NCI-H82 (cell line): ENCODE measurements at regions not wholly inside any gene's neighbourhood (a gene's known extent, or its start where the extent isn't known, plus 50 kb on each side); places are given as distances from the start of the nearest gene placed in this dataset.

Source experiments
- DNase-seq: peaks from one replicate; lab custom pipeline; 2025; lab: John Stamatoyannopoulos, UW

- DNase-seq = no peak
These were observed 152.9 kb downstream of the EFNB2 start for GRCh38 chr13:106382534-106382933.

GRCh38 chr13:106381091-106381490 lies 154.4 kb downstream of the EFNB2 start:
- peak; percentile 19 for DNase-seq

GRCh38 chr13:106377931-106378662 lies 157.4 kb downstream of the EFNB2 start:
- DNase-seq = no peak

- DNase-seq = no peak
These were observed 158.1 kb downstream of the EFNB2 start for GRCh38 chr13:106377341-106377740.

- DNase-seq = no peak
These were observed 158.9 kb downstream of the EFNB2 start for GRCh38 chr13:106376401-106377112.

- no peak for DNase-seq
These were observed 160.4 kb downstream of the EFNB2 start for GRCh38 chr13:106375085-106375484.

- DNase-seq = no peak
These were observed 160.8 kb downstream of the EFNB2 start for GRCh38 chr13:106374631-106375030.

- DNase-seq = no peak
These were observed 161.4 kb downstream of the EFNB2 start for GRCh38 chr13:106373989-106374572.

GRCh38 chr13:106373304-106373988 lies 162.0 kb downstream of the EFNB2 start:
- DNase-seq = peak; percentile 90

- no peak for DNase-seq
These were observed 163.0 kb downstream of the EFNB2 start for GRCh38 chr13:106372199-106373155.

GRCh38 chr13:106371024-106371423 lies 164.4 kb downstream of the EFNB2 start:
- no peak for DNase-seq

GRCh38 chr13:106369858-106370257 lies 165.6 kb downstream of the EFNB2 start:
- DNase-seq = no peak

- peak; percentile 48 for DNase-seq
These were observed 166.4 kb downstream of the EFNB2 start for GRCh38 chr13:106369091-106369490.

- no peak for DNase-seq
These were observed 168.0 kb downstream of the EFNB2 start for GRCh38 chr13:106367361-106367971.

- no peak for DNase-seq
These were observed 172.8 kb downstream of the EFNB2 start for GRCh38 chr13:106362707-106363106.

GRCh38 chr13:106361621-106362020 lies 173.8 kb downstream of the EFNB2 start:
- no peak for DNase-seq

GRCh38 chr13:106357198-106357597 lies 178.3 kb downstream of the EFNB2 start:
- no peak for DNase-seq

- DNase-seq = no peak
These were observed 179.6 kb downstream of the EFNB2 start for GRCh38 chr13:106355866-106356265.

- DNase-seq = no peak
These were observed 180.5 kb downstream of the EFNB2 start for GRCh38 chr13:106354961-106355360.

- DNase-seq = no peak
These were observed 182.6 kb downstream of the EFNB2 start for GRCh38 chr13:106352850-106353249.

GRCh38 chr13:106351251-106351650 lies 184.2 kb downstream of the EFNB2 start:
- DNase-seq = no peak
